ENCODE measurements at regions not wholly inside any gene's neighbourhood (a gene's known extent, or its start where the extent isn't known, plus 50 kb on each side); places are given as distances from the start of the nearest gene placed in this dataset.

- Histone ChIP-seq H4K20me1 (replicated peaks; ENCODE audit: control insufficient read depth, extremely low read depth, insufficient read depth, low read length) (no peaks in the 10 kb centered on the region), H3K4me3 (replicated peaks in 1 of 3; ENCODE audit: insufficient read depth in 1 of 3, low read depth in 1 of 3, low read length in 3 of 3) (no peak overlapping the region), H2AFZ (ENCODE audit: low read depth, low read length) (no peak overlapping the region), H3K9me3 (replicated peaks; ENCODE audit: control insufficient read depth, insufficient read depth, low read length) (no peaks in the 10 kb centered on the region), H3K4me2 (ENCODE audit: insufficient read depth, low read length) (no peak overlapping the region), H3K27ac (ENCODE audit: insufficient read depth, low read depth, low read length) (no peak overlapping the region), H3K79me2 (ENCODE audit: control insufficient read depth, insufficient read depth, low read length) (no peaks in the 10 kb centered on the region), H3K4me1 (ENCODE audit: control insufficient read depth, extremely low read depth, insufficient read depth, low read length) (peaks cover 3% of the 10 kb centered on the region), H3K36me3 (ENCODE audit: control insufficient read depth in 2 of 2, extremely low read depth in 1 of 2, insufficient read depth in 2 of 2, low read length in 2 of 2) (no peaks in the 10 kb centered on the region), H3K9me1 (replicated peaks; ENCODE audit: control insufficient read depth, extremely low read depth, insufficient read depth, low read length) (no peaks in the 10 kb centered on the region), H3K27me3 (ENCODE audit: control insufficient read depth in 2 of 2, insufficient read depth in 2 of 2, low read length in 2 of 2) (no peaks in the 10 kb centered on the region), H3K9ac (replicated peaks; ENCODE audit: extremely low read depth, insufficient read depth, low read length) (no peak overlapping the region)
- no peak for TF ChIP-seq MYC (IDR thresholded peaks at IDR 0.05; ENCODE audit: low read depth, low read length)
- no peak for TF ChIP-seq GATA2 (IDR thresholded peaks at IDR 0.05; ENCODE audit: insufficient read depth, insufficient read length, low read depth, low read length)
- TF ChIP-seq POLR2A (IDR thresholded peaks at IDR 0.05; ENCODE audit: low read depth, low read length): no peak
- no peak for TF ChIP-seq JUN (IDR thresholded peaks at IDR 0.05; ENCODE audit: borderline replicate concordance, insufficient read depth, insufficient read length, low read depth)
- TF ChIP-seq, protein P1, sequence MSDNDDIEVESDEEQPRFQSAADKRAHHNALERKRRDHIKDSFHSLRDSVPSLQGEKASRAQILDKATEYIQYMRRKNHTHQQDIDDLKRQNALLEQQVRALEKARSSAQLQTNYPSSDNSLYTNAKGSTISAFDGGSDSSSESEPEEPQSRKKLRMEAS (IDR thresholded peaks at IDR 0.05; ENCODE audit: insufficient read depth, insufficient read length): no peak
- no peak for TF ChIP-seq FOS (IDR thresholded peaks at IDR 0.05; ENCODE audit: borderline replicate concordance, insufficient read depth, low read length)
- no peak for TF ChIP-seq EZH2 (IDR thresholded peaks at IDR 0.05; ENCODE audit: borderline replicate concordance, low read depth, low read length, severe bottlenecking)
- TF ChIP-seq, protein P2, sequence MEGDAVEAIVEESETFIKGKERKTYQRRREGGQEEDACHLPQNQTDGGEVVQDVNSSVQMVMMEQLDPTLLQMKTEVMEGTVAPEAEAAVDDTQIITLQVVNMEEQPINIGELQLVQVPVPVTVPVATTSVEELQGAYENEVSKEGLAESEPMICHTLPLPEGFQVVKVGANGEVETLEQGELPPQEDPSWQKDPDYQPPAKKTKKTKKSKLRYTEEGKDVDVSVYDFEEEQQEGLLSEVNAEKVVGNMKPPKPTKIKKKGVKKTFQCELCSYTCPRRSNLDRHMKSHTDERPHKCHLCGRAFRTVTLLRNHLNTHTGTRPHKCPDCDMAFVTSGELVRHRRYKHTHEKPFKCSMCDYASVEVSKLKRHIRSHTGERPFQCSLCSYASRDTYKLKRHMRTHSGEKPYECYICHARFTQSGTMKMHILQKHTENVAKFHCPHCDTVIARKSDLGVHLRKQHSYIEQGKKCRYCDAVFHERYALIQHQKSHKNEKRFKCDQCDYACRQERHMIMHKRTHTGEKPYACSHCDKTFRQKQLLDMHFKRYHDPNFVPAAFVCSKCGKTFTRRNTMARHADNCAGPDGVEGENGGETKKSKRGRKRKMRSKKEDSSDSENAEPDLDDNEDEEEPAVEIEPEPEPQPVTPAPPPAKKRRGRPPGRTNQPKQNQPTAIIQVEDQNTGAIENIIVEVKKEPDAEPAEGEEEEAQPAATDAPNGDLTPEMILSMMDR (IDR thresholded peaks at IDR 0.05; ENCODE audit: extremely low read depth in 1 of 2, insufficient read depth in 1 of 2, low read depth in 1 of 2, low read length in 2 of 2): no peak
- no peak for DNase-seq (ENCODE audit: low read depth, low spot score)
- BruUV-seq (replicated peaks): no TSS peak
- ChIA-PET CTCF (no interaction called here), POLR2A (no interaction called here)
- dilution Hi-C loops (cut with MboI; ENCODE audit: extremely low pct_ligation_motif_present, low sequenced_read_pairs): no loop called here
- FAIRE-seq: no peak
- intact Hi-C loops (cut with micrococcal nuclease): no loop called here
Measured at GRCh38 chr16:77548151-77548550, 113.3 kb upstream of the ADAMTS18 start.

All from endothelial cell of umbilical vein (primary cell).